Neural cell (in vitro differentiated cells): ENCODE measurements at regions not wholly inside any gene's neighbourhood (a gene's known extent, or its start where the extent isn't known, plus 50 kb on each side); places are given as distances from the start of the nearest gene placed in this dataset.

Source experiments
- CTCF ChIP-seq: fragments of 450-650 bp; IDR thresholded peaks from 2 replicates; pipeline ENCODE4 v1.5.1; 2014; ENCODE audit warnings: antibody characterized with exemption, mild to moderate bottlenecking, moderate library complexity; ENCODE audit not compliant: poor library complexity, severe bottlenecking
- EP300 ChIP-seq: fragments of 450-650 bp; conservative IDR thresholded peaks from 2 replicates; pipeline ENCODE4 v1.6.1; 2014; ENCODE audit warnings: antibody characterized with exemption, mild to moderate bottlenecking, moderate library complexity; ENCODE audit not compliant: poor library complexity, severe bottlenecking
- EZH2 ChIP-seq: fragments of 200-600, 300-800 bp; shearing (Covaris generic), sonication (generic); IDR thresholded peaks from 2 replicates; pipeline ENCODE4 v1.6.1; 2014; ENCODE audit warnings: antibody characterized with exemption, low read length, borderline replicate concordance, mild to moderate bottlenecking; ENCODE audit not compliant: insufficient read depth, poor library complexity, severe bottlenecking
- MXI1 ChIP-seq: fragments of 450-650 bp; conservative IDR thresholded peaks from 2 replicates; pipeline ENCODE4 v1.6.1; 2014; ENCODE audit warnings: antibody characterized with exemption, mild to moderate bottlenecking; ENCODE audit not compliant: poor library complexity, severe bottlenecking
- POLR2AphosphoS5 ChIP-seq: IDR thresholded peaks from 2 replicates; pipeline ENCODE4 v1.6.1; 2012
- RAD21 ChIP-seq: fragments of 450-650 bp; conservative IDR thresholded peaks from 2 replicates; pipeline ENCODE4 v1.6.1; 2014; ENCODE audit warnings: antibody characterized with exemption, mild to moderate bottlenecking, moderate library complexity
- REST ChIP-seq: IDR thresholded peaks from 2 replicates; pipeline ENCODE4 v1.6.1; 2012; ENCODE audit warnings: borderline replicate concordance
- SMC3 ChIP-seq: fragments of 450-650 bp; conservative IDR thresholded peaks from 2 replicates; pipeline ENCODE4 v1.6.1; 2014; ENCODE audit warnings: antibody characterized with exemption, mild to moderate bottlenecking, moderate library complexity; ENCODE audit not compliant: poor library complexity
- TAF1 ChIP-seq: IDR thresholded peaks from 2 replicates; pipeline ENCODE4 v1.6.1; 2012; ENCODE audit warnings: low read depth

- no peak for TF ChIP-seq CTCF
- TF ChIP-seq MXI1, result no peak
- no peak for TF ChIP-seq EZH2
- TF ChIP-seq RAD21, result no peak
- TF ChIP-seq REST, result no peak
- no peak for TF ChIP-seq POLR2AphosphoS5
- TF ChIP-seq SMC3, result no peak
- no peak for TF ChIP-seq EP300
- no peak for TF ChIP-seq TAF1
Measured at GRCh38 chr19:33960566-33960965, 163.9 kb downstream of the KCTD15 start.
